GM12872 (cell line): ENCODE measurements at regions not wholly inside any gene's neighbourhood (a gene's known extent, or its start where the extent isn't known, plus 50 kb on each side); places are given as distances from the start of the nearest gene placed in this dataset.

Experiments
- TF ChIP-seq, protein P1 (sequence below): IDR thresholded peaks from 3 replicates; pipeline ENCODE4 v1.5.1; 2011; ENCODE audit warnings: low read depth, mild to moderate bottlenecking, low read length, moderate library complexity; ENCODE audit not compliant: insufficient read depth

DNA sequence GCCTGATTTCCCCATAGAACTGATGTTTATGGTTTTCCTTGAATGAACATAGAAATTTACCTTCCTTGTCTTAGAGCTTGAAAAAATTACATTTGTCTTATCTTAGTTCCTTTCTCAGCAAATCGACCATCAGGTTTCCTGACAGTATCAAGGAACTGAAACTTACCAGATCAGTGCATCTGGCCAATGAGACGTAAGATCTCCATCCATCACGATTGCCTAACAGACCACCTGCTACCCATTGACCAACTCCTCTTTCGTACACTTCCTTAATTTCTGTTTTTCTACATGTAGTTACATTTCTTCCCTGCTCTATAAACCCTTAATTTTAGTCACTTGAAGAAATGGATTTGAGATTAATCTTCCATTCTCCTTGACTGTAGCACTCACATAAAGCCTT lies 57.4 kb upstream of the TMPRSS15 start:
- TF ChIP-seq, protein P1, sequence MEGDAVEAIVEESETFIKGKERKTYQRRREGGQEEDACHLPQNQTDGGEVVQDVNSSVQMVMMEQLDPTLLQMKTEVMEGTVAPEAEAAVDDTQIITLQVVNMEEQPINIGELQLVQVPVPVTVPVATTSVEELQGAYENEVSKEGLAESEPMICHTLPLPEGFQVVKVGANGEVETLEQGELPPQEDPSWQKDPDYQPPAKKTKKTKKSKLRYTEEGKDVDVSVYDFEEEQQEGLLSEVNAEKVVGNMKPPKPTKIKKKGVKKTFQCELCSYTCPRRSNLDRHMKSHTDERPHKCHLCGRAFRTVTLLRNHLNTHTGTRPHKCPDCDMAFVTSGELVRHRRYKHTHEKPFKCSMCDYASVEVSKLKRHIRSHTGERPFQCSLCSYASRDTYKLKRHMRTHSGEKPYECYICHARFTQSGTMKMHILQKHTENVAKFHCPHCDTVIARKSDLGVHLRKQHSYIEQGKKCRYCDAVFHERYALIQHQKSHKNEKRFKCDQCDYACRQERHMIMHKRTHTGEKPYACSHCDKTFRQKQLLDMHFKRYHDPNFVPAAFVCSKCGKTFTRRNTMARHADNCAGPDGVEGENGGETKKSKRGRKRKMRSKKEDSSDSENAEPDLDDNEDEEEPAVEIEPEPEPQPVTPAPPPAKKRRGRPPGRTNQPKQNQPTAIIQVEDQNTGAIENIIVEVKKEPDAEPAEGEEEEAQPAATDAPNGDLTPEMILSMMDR: no peak

DNA sequence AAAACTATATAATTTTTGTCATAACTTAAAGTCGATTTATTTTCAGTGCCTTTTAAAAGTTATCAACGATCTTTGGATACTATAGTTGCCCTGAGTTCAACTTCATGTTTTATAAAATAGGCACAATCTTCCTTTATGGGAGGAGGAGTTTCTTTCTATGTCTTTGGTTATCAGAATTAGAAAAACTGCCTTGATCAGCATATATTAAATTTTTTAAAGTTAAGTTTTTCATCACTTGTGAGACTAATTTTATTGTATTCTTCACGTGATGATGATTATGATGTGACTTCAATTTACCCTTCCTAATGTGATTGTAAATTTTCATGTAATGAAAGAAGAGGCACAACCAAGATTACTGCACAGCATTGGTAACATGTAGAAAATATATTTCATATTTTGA lies 58.2 kb upstream of the TMPRSS15 start:
- TF ChIP-seq, protein P1: no peak

DNA sequence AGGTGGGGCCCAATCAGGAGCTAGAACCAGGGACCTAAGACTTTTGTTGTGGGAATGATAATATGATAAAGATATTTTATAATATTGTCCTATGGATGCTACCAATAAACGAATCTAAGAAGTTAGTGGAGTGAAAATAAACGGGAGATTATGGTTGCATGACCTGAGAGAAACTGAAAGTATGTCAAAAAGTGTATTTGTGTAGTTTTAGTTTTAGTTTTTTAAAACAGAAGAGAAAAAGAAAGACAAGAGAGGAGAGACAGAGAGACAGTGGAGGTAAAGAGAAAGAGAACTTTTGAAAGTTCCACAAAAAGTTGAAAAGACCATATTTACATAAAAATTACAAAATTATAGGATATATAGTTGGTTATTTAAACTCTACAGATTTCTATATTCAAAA lies 64.1 kb upstream of the TMPRSS15 start:
- TF ChIP-seq, protein P1: no peak

DNA sequence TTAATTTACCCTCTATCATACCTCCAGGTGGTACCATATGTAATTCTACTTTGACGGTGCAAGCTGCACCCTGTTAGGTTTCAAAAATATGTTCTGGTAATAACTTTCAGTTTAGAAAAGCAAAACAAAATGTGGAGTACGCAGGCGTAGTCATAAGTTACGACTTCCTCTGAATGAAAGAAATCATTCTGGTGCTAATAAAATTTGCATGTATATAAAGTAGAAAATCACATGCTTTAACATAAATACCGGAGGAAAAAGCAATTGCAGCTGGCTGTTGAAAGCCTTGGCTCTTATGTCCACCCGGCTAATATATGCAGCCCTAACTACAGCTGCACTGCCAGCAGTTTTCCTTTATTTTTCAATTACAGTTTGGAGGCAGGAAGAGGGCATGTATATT lies 65.2 kb upstream of the TMPRSS15 start:
- TF ChIP-seq, protein P1: no peak

DNA sequence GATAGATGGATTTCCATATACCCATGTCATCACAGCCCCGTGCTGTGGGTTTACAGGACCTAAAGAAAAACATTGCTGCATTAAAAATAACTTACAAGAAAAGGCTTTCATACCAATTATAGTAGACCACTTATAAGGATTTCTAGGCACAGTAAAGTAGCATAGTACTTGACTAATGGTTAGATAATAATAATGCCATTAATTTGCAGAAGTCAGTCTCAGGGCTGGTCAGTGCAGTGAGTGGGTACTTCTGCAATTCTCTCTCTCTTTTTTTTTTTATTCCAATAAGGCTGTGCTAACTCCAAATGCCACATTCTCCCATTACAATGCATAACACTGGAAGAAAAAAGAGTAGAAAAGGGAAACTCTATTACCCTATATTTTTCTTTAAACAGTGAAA lies 73.1 kb upstream of the TMPRSS15 start:
- TF ChIP-seq, protein P1: no peak

DNA sequence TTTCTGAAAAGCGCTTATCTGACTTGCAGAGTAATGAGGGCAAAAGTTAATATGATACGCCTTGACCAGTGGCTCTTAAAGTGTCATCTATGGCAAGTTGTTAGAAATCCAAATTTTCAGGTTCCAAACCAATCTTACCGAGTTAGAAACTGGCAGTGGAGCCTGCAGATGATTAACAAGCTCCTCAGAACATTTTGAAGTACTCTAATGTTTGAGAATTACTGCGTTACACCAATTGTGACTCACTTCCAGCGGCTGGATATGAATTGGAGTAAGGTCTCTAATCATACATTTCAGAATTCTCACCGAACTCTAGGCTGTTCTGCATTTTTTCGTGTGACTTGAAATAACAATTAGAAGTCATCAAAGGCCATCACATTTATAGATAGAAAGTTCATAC lies 73.5 kb upstream of the TMPRSS15 start:
- TF ChIP-seq, protein P1: no peak

DNA sequence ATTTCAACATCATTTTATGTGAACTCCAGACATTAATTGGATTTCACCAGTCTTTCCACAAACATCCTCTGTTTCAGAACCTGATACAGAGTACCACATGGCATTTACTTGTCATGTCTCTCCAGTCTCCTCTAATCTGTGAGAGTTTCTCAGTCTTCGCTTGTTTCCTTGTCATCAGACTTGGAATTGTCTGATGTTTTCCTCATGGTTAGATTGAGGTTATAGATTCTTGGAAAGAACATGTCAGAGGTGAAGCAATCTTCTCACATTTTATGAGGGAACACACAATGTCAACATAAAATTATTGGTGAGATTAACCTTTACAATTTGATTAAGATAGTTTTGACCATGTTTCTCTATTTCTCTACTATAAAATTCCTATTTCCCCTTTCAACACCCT lies 74.9 kb upstream of the TMPRSS15 start:
- TF ChIP-seq, protein P1: no peak

DNA sequence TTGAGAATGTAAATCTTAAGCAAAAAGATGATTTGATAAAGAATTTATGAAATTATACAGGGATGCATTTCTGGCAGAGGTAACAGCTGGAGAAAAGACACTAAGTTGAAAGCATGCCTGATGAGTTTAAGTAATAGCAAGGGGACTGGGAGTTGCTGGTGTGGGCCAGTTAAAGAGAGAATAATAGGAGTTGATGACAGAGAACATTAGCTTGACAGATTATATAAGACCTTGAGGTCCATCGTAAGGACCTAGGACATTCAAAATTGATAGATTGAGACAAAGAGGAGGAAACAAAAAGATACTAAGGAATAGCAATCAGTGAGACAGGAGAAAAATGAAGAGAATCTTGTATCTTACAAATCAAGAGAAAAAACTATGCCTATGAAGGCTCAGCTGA lies 84.7 kb upstream of the TMPRSS15 start:
- TF ChIP-seq, protein P1: no peak
